Natural killer cell (primary cell): ENCODE measurements at regions not wholly inside any gene's neighbourhood (a gene's known extent, or its start where the extent isn't known, plus 50 kb on each side); places are given as distances from the start of the nearest gene placed in this dataset.

Source experiments
- ATAC-seq, 3 donors: fragments of 150-1000 bp in 2 of 3; fragments of 200-7000 bp in 1 of 3; cut with Tn5 transposase; 1 replicate in 1 of 3; 2 replicates in 2 of 3; pipeline ENCODE4 v1.10.0; 2021; ENCODE audit warnings: mild to moderate bottlenecking in 2 of 3, moderate library complexity in 2 of 3
- DNase-seq, 2 donors: peaks; one replicate each; pipeline versions ENCODE4 v3.0.0 to v3.0.0-alpha.2; 2013 to 2021; ENCODE audit warnings: mixed read lengths in 1 of 2
- H3K27ac ChIP-seq: one replicate; pipeline ENCODE4 v1.5.1; 2013; ENCODE audit warnings: mild to moderate bottlenecking, low read length
- H3K27me3 ChIP-seq: one replicate; pipeline ENCODE4 v1.6.1; 2013; ENCODE audit warnings: low read length; ENCODE audit not compliant: control insufficient read depth, insufficient read depth
- H3K36me3 ChIP-seq: one replicate; pipeline ENCODE4 v1.6.1; 2013; ENCODE audit warnings: low read length; ENCODE audit not compliant: control insufficient read depth, insufficient read depth
- H3K4me1 ChIP-seq: one replicate; pipeline ENCODE4 v1.6.1; 2013; ENCODE audit warnings: low read length; ENCODE audit not compliant: control insufficient read depth, insufficient read depth
- H3K4me3 ChIP-seq: one replicate; pipeline ENCODE4 v1.5.1; 2013; ENCODE audit warnings: low read length
- H3K9me3 ChIP-seq: one replicate; pipeline ENCODE4 v1.6.1; 2013; ENCODE audit warnings: low read length; ENCODE audit not compliant: control insufficient read depth, insufficient read depth
- H3K27ac Mint-ChIP-seq, 2 donors: one replicate each; pipeline ENCODE4 v1.8.0; 2022; ENCODE audit warnings: mild to moderate bottlenecking in 2 of 2, mixed read lengths in 2 of 2, moderate library complexity in 1 of 2
- H3K27me3 Mint-ChIP-seq, 2 donors: one replicate each; pipeline ENCODE4 v1.8.0; 2022; ENCODE audit warnings: low read depth in 2 of 2, mixed read lengths in 2 of 2
- H3K36me3 Mint-ChIP-seq: one replicate; pipeline ENCODE4 v1.8.0; 2022; ENCODE audit warnings: mixed read lengths
- H3K4me1 Mint-ChIP-seq, 2 donors: one replicate each; pipeline ENCODE4 v1.8.0; 2022; ENCODE audit warnings: mixed read lengths in 2 of 2
- H3K4me3 Mint-ChIP-seq: one replicate; pipeline ENCODE4 v1.8.0; 2022; ENCODE audit warnings: mild to moderate bottlenecking, moderate library complexity, mixed read lengths
- H3K9me3 Mint-ChIP-seq, 2 donors: one replicate each; pipeline ENCODE4 v1.8.0; 2022; ENCODE audit warnings: mixed read lengths in 2 of 2
- CTCF ChIP-seq: fragments of 200-600 bp; IDR thresholded peaks from one replicate; pipeline ENCODE4 v1.8.0; 2022; ENCODE audit warnings: antibody characterized with exemption
- WGBS: methylation state at CpG from one replicate; pipeline ENCODE4 v1.1.7; 2013; ENCODE audit warnings: missing lambda C conversion rate; ENCODE audit not compliant: insufficient coverage; 5-methylcytosine and 5-hydroxymethylcytosine counted together
- intact Hi-C: fragments of 100-400 bp; cut with micrococcal nuclease; formaldehyde crosslinking; loops from one replicate; pipeline ENCODE4 v1.14.2; 2022

GRCh38 chr6:11392778-11393507 is 144.6 kb upstream of the TMEM170B start:
- ATAC-seq, result peak in 1 of 3 donors; percentile 86
- H3K27ac Mint-ChIP-seq, result no peak overlapping the region
- 76% methylated on average over 11 of the region's 11 CpGs for WGBS

GRCh38 chr6:11391934-11392777 is 145.4 kb upstream of the TMEM170B start:
- peaks cover 0 to 10% of the 10 kb centered on the region in 2 donors for H3K4me1 Mint-ChIP-seq
- DNase-seq (no peak), ATAC-seq (no peak)
- TF ChIP-seq CTCF, result no peak
- no peaks in the 10 kb centered on the region for H3K9me3 ChIP-seq
- H3K4me1 ChIP-seq, result peaks cover 4% of the 10 kb centered on the region
- H3K27me3 ChIP-seq, result no peaks in the 10 kb centered on the region
- peaks cover 11 to 13% of the 10 kb centered on the region in 2 donors for H3K27me3 Mint-ChIP-seq
- no peaks in the 10 kb centered on the region for H3K36me3 ChIP-seq
- no peak overlapping the region for H3K4me3 ChIP-seq
- H3K4me3 Mint-ChIP-seq, result no peak overlapping the region
- H3K9me3 Mint-ChIP-seq, result no peaks in the 10 kb centered on the region
- 100% methylated on average over 4 of the region's 5 CpGs for WGBS
- intact Hi-C loops, result no loop called here
- no peaks in the 10 kb centered on the region for H3K36me3 Mint-ChIP-seq
- no peak overlapping the region for H3K27ac ChIP-seq
- H3K27ac Mint-ChIP-seq, result no peak overlapping the region

More at GRCh38 chr6:11392778-11393507, 144.6 kb upstream of the TMEM170B start:
- Mint-ChIP-seq H3K36me3 (no peaks in the 10 kb centered on the region), H3K27me3 (peaks cover 13 to 16% of the 10 kb centered on the region in 2 donors), H3K4me3 (no peak overlapping the region), H3K4me1 (peaks cover 0 to 10% of the 10 kb centered on the region in 2 donors), H3K9me3 (no peaks in the 10 kb centered on the region)
- no peak for TF ChIP-seq CTCF
- H3K27ac ChIP-seq, result no peak overlapping the region
- intact Hi-C loops, result no loop called here
- DNase-seq, result no peak
- H3K9me3 ChIP-seq, result no peaks in the 10 kb centered on the region
- H3K4me1 ChIP-seq, result peaks cover 4% of the 10 kb centered on the region
- H3K4me3 ChIP-seq, result no peak overlapping the region
- H3K36me3 ChIP-seq, result no peaks in the 10 kb centered on the region
- no peaks in the 10 kb centered on the region for H3K27me3 ChIP-seq

GRCh38 chr6:11389977-11390376 is 147.6 kb upstream of the TMEM170B start:
- WGBS, result 69% methylated on average over 7 of the region's 7 CpGs
- intact Hi-C loops, result no loop called here
- H3K4me1 ChIP-seq, result peaks cover 4% of the 10 kb centered on the region

More at GRCh38 chr6:11389977-11390376, 147.6 kb upstream of the TMEM170B start:
- H3K27ac ChIP-seq, result no peak overlapping the region
- H3K4me3 ChIP-seq, result no peak overlapping the region
- no peaks in the 10 kb centered on the region for H3K36me3 ChIP-seq
- no peak overlapping the region for H3K27ac Mint-ChIP-seq
- no peaks in the 10 kb centered on the region for H3K36me3 Mint-ChIP-seq
- DNase-seq (no peak), ATAC-seq (no peak)
- peaks cover 0 to 10% of the 10 kb centered on the region in 2 donors for H3K4me1 Mint-ChIP-seq
- peaks cover 0 to 11% of the 10 kb centered on the region in 2 donors for H3K27me3 Mint-ChIP-seq
- no peaks in the 10 kb centered on the region for H3K27me3 ChIP-seq
- H3K4me3 Mint-ChIP-seq, result no peak overlapping the region
- H3K9me3 ChIP-seq, result no peaks in the 10 kb centered on the region
- no peak for TF ChIP-seq CTCF
- H3K9me3 Mint-ChIP-seq, result no peaks in the 10 kb centered on the region
